AG08395 (cell line): ENCODE measurements at regions not wholly inside any gene's neighbourhood (a gene's known extent, or its start where the extent isn't known, plus 50 kb on each side); places are given as distances from the start of the nearest gene placed in this dataset.
A peak's percentile ranks its signal among the peaks of the same experiment; 100 is the strongest.
"Not testable (repeated sequence)": the region's sequence is repeated elsewhere in the genome, so short reads cannot be mapped to it uniquely, and the experiment has no call there.

ENCODE experiments used
- DNase-seq: peaks from one replicate; pipeline ENCODE4 v3.0.0; 2012; ENCODE audit warnings: mixed read lengths, low spot score

DNA sequence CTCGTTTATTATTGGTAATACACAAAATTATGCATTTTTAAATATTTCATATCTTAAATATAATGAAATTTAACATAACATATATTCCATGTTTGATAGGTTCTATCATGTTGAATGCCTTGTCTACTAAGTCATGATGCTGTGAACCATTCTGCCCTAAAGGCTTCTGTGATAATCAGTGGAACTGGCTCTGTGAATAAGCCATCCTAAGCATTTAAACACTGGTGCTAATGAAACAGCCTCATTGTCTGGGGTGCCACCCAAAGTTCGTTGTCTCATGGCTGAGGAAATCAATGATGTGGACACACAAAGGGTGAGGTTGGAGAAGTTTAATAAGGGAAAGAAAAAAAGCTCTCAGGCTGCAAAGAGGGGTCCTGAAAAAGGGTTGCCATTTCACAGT lies 264.7 kb upstream of the ZRANB2 start:
- no peak for DNase-seq

DNA sequence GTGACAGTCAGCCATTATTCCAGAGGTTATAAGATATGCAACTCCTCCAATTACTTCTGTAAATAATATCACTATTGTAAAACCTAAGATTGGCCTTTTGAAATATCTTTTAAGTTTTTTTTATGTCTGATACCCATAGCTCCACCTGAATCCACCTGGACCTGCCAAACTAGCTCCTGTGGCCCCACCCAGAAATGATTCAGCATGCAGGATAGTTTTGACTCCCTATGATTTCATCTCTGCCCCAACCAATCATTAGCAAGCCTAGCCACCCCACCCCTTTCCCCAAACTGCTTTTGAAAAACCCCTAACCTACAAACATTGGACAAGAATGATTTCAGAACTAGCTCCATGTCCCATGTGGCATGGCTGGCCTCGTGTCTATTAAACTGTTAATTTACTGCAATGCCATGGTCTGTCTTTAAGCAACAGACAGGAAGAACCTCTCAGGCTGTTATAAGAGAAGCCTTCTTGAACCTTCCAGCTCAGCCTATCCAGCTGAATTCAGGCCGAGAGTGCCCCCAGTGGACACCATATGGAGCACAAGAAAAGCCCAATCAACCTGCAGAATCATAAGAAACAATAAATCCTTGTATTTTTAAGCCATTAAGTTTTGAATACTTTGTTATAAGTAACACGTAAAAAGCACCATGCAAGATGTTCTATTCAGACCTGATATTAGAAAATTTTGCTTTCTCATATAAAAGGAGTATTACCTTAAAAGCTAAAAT lies 263.0 kb upstream of the ZRANB2 start:
- DNase-seq, result no peak

DNA sequence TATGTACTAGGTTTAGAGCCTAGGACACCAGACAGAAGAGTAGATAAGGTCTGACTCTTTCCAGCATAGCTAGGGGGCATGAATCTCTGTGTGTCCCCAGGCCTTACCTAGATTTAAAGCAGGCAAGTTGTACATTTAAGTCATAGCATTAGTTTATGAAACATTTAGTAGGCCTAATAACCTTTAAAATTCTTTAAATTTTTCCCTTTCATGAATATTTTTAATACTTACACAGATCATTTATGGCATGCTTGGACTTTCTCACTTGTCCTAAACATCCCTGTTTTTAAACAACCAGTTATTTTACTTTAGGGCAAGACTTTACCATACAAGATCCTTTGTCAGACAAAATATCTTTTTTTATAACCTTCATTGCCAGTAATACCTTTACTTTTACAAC lies 258.4 kb upstream of the ZRANB2 start:
- DNase-seq, result no peak

DNA sequence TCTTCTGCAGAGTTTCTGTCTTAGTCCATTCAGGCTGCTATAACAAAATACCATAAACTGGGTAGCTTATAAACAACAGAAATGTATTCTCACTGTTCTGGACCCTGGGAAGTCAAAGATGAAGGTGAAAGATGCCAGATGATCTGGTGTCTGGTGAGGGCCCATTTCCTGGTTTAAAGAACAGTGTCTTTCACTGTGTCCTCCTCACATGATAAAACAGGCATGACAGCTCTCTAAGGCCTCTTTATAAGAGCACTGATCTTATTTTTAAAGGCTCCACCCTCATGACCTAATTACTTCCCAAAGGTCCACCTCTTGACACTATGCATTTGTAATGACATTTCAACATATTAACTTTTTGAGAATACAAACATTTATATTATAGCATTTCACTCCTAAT lies 250.2 kb upstream of the ZRANB2 start:
- DNase-seq, result no peak

DNA sequence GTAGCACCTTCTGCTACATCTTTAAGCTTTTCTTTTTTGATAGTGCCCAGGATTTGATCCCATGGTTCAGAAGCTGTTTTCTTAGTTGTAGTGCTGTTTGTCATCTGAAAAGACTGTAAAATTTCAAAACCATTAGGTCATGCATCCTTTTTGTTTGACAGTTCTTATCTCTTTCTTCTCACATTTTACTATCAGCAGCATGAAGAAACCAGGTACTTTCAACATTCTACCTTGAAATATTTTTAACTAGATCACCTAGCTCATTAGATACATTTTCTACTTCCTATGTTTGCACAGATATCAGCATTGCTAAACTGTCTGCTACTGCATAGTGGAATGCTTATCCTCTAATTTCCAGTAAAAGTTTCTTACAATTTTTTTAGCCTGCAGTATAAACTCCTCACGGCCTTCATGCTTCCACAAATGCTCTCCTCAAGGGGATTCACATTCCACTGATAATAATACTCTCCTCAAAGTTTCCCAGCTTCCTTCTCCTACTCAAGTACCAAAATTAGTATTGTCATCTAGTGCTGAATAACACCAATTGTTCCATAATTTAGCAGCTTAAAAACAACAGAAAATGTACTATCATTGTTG lies 243.9 kb upstream of the ZRANB2 start:
- no peak for DNase-seq

DNA sequence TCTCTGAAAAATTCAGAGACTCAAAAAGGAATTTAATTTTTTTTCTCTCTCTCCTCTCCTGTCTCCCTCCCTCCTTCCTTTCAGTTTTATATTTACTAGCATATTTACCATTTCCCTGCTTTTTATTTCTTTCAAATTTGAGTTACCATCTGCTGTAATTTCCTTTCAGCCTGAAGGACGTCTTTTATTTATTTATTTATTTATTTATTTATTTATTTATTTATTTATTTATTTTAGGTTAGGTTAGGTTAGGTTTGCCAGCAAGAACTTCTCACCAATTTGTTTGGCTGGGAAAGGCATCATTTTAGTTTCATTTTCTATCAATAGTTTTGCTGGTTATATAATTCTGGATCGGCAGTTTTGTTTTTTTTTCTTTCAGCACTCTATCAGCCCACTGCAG lies 231.7 kb upstream of the ZRANB2 start:
- DNase-seq, result no peak

DNA sequence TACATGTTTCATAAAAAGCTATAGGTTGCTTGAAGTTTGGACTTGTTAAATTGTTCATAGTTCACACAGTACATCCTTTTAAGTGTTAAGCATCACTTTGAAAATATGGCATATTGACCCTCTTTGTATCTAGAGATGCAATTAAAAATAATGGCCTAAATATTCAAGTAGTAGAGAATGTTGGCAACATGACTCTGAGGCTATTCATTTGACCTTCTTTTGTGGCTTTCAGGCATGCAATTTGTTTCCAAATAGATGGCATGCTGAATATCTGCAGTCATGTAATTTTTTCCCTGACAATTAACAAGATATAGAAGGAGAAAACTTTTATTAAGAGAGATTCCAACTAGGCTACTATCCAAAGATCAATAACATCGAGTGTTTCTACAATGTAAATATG lies 230.5 kb upstream of the ZRANB2 start:
- peak; percentile 14 for DNase-seq

DNA sequence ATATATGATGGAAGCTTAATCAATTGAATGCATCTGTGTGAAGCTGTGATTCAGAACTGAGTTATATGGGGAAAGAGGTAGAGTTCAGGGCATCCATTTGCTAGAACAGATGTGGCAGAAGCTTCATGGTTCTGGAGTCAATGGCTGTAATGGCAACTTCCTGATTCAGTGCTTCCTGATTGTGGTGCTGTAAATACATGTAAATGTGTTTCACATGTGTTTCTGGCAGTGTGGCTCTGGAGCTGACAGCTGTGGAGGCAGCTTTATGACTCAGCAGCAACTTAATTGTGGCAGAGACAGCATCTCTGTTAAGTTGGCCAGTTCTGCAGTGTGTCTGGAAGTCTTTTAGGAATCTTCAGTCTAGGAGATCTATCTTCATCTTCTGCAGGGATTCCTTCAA lies 226.6 kb upstream of the ZRANB2 start:
- peak; percentile 68 for DNase-seq

DNA sequence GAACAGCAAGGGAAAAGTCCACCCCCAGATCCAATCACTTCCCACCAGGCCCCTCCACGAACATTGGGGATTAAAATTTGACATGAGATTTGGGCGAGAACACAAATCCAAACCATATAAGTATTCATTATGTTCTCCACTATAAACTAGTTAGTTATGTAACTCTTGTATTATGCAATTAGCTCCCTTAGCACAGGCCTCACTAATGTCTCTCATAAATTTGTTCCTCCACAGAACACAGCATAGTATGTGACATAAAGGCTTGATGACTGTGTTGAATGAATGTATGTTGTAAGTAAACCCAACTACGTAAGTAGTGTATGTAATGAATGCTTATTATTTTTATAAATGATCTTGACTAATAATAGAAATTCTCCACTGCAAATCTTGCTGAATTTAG lies 223.3 kb upstream of the ZRANB2 start:
- no peak for DNase-seq

DNA sequence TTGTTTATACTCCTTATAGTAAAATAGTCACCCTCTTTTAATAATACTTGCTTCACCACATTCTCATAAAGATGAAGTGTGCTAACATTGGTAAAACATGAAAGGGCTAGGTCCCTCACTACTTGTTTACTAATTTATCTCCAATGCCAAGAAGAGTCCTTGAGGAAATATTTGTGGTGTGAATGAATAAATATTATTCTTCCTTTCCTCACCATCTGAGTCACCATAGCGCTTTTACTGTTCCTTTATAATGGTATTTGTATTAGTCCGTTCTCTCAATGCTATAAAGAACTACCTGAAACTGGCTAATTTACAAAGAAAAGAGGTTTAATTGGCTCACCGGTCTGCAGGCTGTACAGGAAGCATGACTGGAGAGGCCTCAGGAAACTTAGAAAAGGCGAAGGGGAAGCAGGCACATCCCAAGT lies 222.8 kb upstream of the ZRANB2 start:
- DNase-seq, result no peak

DNA sequence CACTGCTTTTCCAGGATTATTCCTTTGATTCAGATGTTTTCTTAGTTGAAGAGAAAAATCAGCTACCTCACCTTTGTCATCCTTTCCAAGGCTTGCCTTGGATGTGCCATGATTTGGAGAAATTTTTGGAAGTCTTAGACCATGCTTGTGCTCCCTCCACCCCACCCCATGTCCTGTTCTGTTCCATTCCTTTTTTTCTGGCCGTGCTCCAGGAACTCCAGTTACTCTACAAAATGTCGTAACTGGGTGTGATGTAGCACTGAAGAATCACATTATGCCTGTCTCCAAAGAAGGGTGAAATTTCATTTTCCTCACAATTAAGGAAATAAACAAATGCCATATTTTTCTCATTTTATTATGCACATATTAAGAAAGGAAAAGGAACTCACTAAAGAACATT lies 217.8 kb upstream of the ZRANB2 start:
- no peak for DNase-seq

DNA sequence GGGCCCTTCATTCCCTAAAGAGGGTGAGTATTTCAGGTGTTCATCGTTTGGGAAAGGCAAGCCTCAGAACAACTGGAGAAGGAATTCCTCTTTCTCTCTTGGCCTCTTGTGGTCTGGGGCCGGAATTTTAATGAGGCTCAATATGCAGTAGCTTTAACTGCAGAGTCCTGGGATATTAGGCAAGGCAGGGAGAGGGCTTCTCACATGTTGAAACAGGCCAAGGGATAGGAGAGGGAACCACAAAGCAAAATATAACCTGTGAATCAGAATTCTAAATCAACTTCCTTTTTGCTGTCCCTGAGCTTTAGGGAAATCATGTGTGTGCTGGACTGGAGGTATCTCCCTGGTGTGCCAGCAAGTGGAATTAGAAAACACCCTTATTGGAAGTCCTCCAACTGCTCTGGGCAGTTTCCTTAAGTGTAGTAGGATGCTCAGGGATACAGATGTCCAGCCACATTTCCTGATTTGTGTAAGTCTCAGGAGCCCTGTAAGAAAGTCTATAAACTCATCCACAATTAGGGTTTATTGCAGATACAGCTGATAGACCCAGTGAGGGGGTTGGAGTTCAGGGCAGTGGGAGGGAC lies 215.8 kb upstream of the ZRANB2 start:
- peak; percentile 55 for DNase-seq

DNA sequence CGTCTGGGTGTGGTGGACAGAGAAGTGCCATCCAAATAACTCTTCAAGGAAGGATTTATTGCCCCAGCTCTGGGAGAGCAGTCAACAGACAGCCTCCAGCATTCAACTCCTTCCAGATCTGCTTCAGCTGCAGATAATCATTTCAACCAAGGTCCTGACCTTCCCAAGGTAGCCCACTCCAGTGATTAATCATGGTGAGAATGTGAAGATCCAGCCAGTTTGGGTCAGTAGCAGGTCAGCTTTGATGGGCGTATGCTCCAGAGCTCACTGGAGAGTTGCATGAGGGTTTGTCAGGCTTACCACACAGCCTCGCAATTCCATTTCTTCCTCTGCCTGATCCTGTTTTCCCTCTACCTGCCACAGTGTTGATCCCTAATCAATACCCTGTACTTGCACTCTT lies 214.5 kb upstream of the ZRANB2 start:
- DNase-seq, result no peak

DNA sequence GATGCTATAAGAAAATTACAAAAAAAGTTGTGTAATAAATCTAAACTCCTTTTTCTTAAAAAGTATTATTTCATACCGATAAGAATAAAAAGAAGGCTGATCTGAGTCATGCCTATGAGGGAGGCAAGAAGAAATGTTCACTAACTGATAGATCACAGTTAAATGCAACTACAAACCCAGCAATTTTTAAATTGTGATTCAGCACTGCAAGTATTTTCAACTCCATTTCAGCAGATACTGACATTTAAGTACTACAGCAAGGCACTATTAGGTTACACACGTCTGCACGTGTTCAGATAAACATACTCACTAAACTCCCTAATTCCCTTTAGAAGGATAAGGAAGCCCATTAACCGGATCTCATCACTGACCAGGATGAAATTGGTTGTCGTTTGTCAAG lies 213.3 kb upstream of the ZRANB2 start:
- DNase-seq, result peak; percentile 15

DNA sequence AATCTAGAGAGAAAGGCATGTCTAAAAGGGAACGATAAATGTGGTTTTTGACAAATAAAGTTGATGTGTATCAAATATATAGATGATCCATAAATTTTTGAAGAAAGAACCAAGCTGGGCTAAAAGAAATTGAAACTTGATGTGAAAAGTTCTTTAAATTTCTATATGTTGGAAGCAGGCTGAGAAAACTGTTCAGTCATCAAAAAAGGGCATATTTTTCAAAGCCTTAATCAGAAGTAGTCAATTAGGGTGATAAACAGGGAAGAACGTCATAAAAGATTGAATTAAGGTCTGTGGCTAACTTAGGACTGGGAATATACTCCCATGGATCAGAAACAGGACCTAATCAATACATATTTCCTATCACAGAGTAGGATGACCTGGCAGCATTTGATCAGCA lies 211.4 kb upstream of the ZRANB2 start:
- no peak for DNase-seq

DNA sequence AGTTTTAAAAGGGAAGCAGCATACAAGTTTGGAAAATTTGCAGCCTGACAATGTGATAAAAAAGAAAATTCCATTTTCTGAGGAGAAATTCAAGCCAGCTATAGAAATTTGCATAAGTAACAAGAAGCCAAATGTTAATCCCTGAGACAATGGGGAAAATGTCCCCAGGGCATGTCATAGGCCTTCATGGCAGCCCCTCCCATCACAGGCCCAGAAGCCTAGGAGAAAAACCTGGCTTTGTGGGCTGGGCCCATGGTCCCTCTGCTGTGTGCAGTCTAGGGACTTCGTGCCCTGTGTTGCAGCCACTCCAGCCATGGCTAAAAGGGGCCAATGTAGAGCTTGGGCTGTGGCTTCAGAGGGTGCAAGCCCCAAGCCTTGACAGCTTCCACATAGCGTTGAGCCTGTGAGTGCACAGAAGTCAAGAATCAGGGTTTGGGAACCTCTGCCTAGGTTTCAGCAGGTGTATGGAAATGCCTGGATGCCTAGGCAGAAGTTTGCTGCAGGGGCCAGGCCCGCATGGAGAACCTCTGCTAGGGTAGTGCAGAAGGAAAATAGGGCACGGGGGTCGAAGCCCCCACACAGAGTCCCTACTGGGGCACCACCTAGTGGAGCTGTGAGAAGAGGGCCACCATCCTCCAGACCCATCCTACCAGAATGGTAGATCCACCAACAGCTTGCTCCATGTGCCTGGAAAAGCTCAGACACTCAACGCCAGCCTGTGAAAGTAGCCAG lies 209.8 kb upstream of the ZRANB2 start:
- DNase-seq, result not testable (repeated sequence)

DNA sequence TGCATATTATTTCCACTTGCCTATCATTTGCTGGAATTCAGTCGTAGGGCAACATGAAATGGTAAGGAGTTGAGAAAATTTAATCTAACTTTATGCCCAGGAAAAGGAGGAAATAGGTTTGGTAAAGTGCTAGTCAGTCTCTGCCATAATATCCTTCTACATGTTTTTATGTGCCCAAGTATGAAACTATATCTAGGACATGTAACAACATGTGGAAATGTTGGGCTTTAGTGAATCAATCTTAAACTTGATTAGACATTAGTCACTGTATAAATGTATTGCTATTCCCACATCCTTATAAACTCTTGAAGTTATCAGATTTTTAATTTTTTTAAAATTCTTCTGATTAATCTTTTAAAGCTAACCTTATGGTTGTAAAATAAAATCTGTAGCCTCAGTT lies 204.7 kb upstream of the ZRANB2 start:
- no peak for DNase-seq

DNA sequence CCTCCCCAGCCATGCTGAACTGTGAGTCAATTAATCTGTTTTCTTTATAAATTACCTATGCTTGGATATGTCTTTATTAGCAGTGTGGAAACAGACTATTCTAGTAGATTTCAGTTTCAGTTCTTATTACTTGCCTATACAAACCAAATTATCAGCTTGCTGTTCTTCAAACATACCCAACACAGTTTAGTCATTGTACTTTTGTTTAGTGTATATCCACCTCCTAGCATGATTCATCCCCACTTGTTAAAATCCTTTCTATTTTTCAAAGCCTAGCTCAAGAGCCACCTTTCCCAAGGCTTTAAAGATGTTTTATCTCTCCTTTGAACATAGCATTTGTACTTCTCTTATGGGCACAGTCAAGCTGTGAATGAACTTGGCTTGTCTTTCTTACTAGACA lies 195.6 kb upstream of the ZRANB2 start:
- DNase-seq, result no peak

DNA sequence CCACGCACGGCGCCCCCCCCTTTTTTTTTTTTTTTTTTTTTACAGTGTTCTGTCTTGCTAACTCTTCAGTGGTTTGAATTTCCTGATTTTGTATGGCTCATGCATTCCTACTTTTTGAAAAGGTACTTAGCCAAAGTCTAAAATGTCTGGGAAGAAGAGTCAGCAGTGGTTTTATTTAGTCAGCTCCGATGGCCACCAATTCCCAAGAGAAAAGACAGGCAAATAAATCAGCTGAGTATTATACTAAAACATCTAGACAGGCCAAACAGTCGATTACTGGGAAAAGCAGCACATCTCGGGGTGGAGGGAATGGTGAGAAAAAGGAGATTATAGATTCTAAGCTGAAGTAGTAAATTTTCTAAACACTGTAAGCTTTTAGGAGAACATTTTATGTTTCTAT lies 192.5 kb upstream of the ZRANB2 start:
- DNase-seq, result peak; percentile 49

DNA sequence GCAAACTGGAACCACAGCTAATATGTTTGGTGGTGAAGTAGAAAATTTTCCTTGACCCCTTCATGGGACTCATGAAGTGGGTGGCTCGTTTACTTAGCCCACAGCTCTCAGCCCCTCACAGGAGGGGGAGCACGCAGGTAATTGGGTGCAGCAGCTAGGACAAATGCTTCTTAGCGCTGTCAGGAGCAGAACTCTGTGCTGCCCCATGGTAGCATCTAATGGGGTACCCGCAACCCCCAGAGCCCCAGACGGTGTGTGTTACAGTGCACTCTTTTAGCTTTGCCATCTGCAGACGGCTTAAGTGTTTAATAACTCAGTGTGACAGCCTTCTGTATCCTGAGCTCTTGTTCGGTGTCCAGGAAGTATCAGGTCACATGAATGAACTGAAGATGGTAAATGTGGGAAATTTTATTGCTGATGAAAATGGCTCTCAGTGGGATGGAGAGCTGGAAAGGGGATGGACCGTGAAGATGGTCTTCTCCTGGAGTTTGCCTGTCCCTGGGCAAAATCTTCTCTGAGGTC lies 189.6 kb upstream of the ZRANB2 start:
- DNase-seq, result no peak

DNA sequence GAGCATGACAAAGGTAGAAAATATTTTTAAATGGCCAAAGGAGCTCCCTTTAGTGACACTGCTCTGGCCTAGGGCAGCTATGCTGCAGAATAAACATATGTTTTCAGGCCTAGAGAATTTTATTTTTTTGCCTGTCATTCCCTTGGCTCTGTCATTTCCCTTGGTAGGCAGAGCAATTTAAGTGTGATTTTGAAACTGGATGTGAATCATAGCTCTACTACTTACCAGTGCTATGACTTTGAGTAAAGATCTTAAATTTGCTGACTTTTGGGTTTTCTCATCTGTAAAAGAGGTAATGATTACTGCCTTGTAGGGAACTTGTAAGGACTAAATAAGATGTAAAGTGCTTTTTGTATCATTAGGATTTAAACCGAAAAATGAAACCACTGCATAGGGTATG lies 189.0 kb upstream of the ZRANB2 start:
- DNase-seq, result peak; percentile 28

DNA sequence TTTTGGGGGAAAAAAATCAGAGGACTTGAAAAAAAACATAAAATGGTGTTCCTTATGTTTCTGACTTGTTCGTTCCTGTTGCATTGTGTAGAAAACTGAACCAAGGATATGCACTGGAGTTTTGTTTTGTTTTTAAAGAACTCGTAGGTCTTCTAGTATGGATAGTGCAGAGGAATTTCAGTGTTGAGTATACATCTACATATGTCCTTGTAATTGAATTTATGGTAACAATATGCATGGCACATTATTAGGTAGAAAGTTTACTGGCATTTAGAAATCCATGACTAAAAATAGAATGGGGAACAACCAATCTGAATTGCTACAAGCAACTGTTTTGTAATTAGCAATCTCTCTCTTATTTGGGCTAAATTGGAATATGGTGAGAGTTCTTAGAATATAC lies 188.3 kb upstream of the ZRANB2 start:
- no peak for DNase-seq

DNA sequence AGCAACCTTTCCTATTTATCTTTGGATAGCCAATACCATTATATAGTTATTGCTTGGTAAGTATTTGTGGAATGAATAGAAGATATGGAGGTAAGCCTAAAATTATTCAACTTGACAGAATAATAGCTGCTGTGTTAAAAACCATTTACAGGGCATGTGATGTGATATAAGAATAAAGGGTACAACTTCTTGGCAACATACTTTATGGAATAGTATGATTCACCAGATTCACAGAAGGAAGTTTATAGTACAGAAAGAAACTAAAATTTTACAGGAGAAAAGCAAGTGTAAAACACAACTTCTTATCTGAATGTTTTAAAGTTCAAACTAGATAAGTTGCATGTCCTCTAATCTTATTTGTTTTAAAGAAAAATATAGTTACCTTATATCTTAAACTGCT lies 186.4 kb upstream of the ZRANB2 start:
- no peak for DNase-seq
